Effector memory CD8-positive, alpha-beta T cell (primary cell): ENCODE measurements at regions not wholly inside any gene's neighbourhood (a gene's known extent, or its start where the extent isn't known, plus 50 kb on each side); places are given as distances from the start of the nearest gene placed in this dataset.

ENCODE experiments used
- ATAC-seq: fragments of 150-1000 bp; cut with Tn5 transposase; replicated peaks from 2 replicates; pipeline ENCODE4 v1.10.0; 2021; ENCODE audit warnings: mild to moderate bottlenecking, moderate library complexity
- DNase-seq, 3 experiments: peaks; one replicate each; pipeline ENCODE4 v3.0.0; 2021
- H3K27ac Mint-ChIP-seq, 2 donors: one replicate each; pipeline ENCODE4 v1.8.0; 2022; ENCODE audit warnings: mild to moderate bottlenecking in 2 of 2, mixed read lengths in 2 of 2, moderate library complexity in 2 of 2
- H3K27me3 Mint-ChIP-seq, 2 donors: one replicate each; pipeline ENCODE4 v1.8.0; 2022; ENCODE audit warnings: mixed read lengths in 2 of 2
- H3K36me3 Mint-ChIP-seq: one replicate; pipeline ENCODE4 v1.8.0; 2022; ENCODE audit warnings: mild to moderate bottlenecking, moderate library complexity, mixed read lengths; ENCODE audit not compliant: insufficient read depth
- H3K4me1 Mint-ChIP-seq, 2 donors: one replicate each; pipeline ENCODE4 v1.8.0; 2022; ENCODE audit warnings: low read depth in 2 of 2, mixed read lengths in 2 of 2
- H3K4me3 Mint-ChIP-seq, 2 donors: one replicate each; pipeline ENCODE4 v1.8.0; 2022; ENCODE audit warnings: mild to moderate bottlenecking in 2 of 2, mixed read lengths in 2 of 2, moderate library complexity in 2 of 2
- H3K9me3 Mint-ChIP-seq, 2 donors: one replicate each; pipeline ENCODE4 v1.8.0; 2022; ENCODE audit warnings: mixed read lengths in 2 of 2

DNA sequence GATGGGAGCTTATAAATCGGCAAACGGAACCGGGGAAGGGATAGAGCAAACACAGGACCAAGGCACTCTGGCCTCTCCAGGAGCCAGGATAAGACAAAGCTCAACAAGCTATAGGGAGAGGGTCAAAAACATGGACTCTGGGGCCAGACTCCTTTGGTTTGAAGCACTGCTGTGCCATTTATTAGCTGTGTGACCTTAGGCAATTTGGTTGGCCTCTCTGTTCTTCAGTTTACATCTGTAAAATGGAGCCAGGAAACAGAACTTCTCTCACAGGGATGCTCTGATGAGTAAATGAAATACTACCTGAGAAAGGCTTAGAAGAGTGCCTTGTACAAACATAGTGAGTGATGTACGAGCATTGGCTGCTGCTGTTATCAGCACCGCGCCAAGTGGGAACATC is 213.3 kb upstream of the PWP1 start:
- Mint-ChIP-seq H3K9me3 (no peaks in the 10 kb centered on the region), H3K4me3 (no peak overlapping the region), H3K27ac (no peak overlapping the region), H3K36me3 (no peaks in the 10 kb centered on the region), H3K4me1 (peaks cover 22 to 26% of the 10 kb centered on the region in 2 donors), H3K27me3 (no peaks in the 10 kb centered on the region)
- DNase-seq = no peak
- ATAC-seq = no peak

GRCh38 chr12:107474099-107474498 is 211.5 kb upstream of the PWP1 start:
- H3K27ac Mint-ChIP-seq = no peak overlapping the region

GRCh38 chr12:107474639-107475539 is 210.7 kb upstream of the PWP1 start:
- H3K4me1 Mint-ChIP-seq = peaks cover 15 to 19% of the 10 kb centered on the region in 2 donors
- H3K4me3 Mint-ChIP-seq = peak overlapping the region in 1 of 2 donors; percentile 14
- H3K36me3 Mint-ChIP-seq = no peaks in the 10 kb centered on the region
- DNase-seq (no peak), ATAC-seq (peak; percentile 33)
- H3K9me3 Mint-ChIP-seq = no peaks in the 10 kb centered on the region
- H3K27ac Mint-ChIP-seq = peak overlapping the region in 1 of 2 donors; percentile 51
- H3K27me3 Mint-ChIP-seq = no peaks in the 10 kb centered on the region

More at GRCh38 chr12:107474099-107474498, 211.5 kb upstream of the PWP1 start:
- H3K27me3 Mint-ChIP-seq = no peaks in the 10 kb centered on the region
- ATAC-seq (no peak), DNase-seq (no peak)
- H3K36me3 Mint-ChIP-seq = no peaks in the 10 kb centered on the region
- no peaks in the 10 kb centered on the region for H3K9me3 Mint-ChIP-seq
- H3K4me3 Mint-ChIP-seq = no peak overlapping the region
- peaks cover 17% of the 10 kb centered on the region in 2 donors for H3K4me1 Mint-ChIP-seq

DNA sequence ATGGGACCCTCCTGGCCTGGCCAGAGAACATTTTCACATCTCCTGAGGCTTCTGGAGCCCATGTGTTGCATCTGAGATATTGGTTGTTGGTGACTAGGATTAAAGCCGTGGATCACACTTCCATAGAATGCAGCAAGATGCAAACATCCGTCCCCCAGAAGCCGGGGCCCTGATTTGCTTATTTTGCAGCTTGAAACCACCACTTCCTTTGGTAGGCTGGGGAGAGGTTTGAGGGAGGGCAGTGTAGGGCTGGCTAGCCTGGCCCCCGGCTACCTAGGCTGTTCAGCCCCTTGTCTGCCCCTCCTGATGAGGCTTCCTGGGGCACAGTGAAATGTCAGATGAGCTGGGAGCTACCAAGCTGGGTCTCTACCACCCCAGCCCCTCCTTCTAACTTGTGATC is 209.7 kb upstream of the PWP1 start:
- H3K36me3 Mint-ChIP-seq = no peaks in the 10 kb centered on the region
- no peaks in the 10 kb centered on the region for H3K27me3 Mint-ChIP-seq
- ATAC-seq = peak; percentile 60
- H3K4me1 Mint-ChIP-seq = peaks cover 16 to 22% of the 10 kb centered on the region in 2 donors
- H3K9me3 Mint-ChIP-seq = no peaks in the 10 kb centered on the region
- peak in 1 of 3 experiments; percentile 3 for DNase-seq
- H3K4me3 Mint-ChIP-seq = peak overlapping the region in 1 of 2 donors; percentile 24
- no peak overlapping the region for H3K27ac Mint-ChIP-seq

DNA sequence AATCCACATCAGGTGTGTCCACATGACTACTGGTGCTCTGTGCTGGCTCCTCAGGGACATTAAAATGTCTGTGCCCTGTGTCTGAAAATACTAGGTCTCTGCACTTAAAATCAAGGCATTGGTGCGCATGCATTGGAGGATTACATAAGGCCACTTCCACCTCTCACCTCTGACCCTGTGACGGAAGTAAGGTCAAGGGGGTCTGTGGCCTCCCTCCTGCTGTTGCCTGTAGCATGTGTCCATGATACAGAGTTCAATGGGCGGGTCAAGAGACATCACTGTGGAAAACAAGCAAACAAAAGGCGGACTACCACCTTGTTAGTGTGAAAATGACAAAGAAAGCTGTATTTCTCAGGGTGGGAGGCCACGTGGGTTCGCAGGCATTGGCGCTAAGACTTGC is 208.6 kb upstream of the PWP1 start:
- no peak for DNase-seq
- H3K27me3 Mint-ChIP-seq = no peaks in the 10 kb centered on the region
- no peak for ATAC-seq
- H3K27ac Mint-ChIP-seq = no peak overlapping the region
- no peaks in the 10 kb centered on the region for H3K36me3 Mint-ChIP-seq
- H3K4me1 Mint-ChIP-seq = peaks cover 16 to 21% of the 10 kb centered on the region in 2 donors
- H3K9me3 Mint-ChIP-seq = no peaks in the 10 kb centered on the region
- no peak overlapping the region for H3K4me3 Mint-ChIP-seq

DNA sequence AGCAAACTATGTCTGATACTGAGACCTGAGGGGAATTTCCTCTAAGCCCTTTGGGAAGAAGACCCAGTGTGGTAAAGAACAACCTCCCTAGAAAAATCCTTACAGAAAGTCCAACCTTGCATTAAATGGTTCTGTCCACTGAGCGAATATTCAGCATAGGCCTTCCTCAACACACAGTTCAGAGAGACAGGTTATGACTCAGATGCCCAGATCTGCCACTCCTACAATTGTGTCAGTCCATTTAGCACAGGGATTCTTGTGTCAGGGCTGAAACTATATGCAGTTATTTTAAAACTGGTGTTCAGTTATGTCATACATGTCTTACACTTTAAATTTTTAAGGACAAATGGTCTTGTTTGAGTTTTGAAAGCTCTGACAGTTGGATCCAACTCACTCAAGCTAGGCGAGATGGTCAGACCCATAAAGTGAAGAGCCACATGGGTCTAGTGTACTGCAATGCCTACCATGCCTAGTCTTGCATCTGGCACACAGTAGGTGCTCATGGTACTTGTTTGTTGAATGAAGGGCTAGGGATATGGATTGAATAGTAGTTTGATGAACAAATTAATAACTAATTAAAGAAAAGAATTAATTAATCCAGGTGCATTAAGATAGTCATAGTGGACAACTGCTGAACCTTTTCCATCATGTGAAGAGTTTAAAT is 207.5 kb upstream of the PWP1 start:
- ATAC-seq (no peak), DNase-seq (no peak)
- Mint-ChIP-seq H3K4me1 (peaks cover 16 to 21% of the 10 kb centered on the region in 2 donors), H3K9me3 (no peaks in the 10 kb centered on the region), H3K27me3 (no peaks in the 10 kb centered on the region), H3K27ac (no peak overlapping the region), H3K36me3 (no peaks in the 10 kb centered on the region), H3K4me3 (no peak overlapping the region)

GRCh38 chr12:107478881-107479280 is 206.7 kb upstream of the PWP1 start:
- Mint-ChIP-seq H3K36me3 (no peaks in the 10 kb centered on the region), H3K4me3 (no peak overlapping the region), H3K4me1 (peaks cover 16 to 21% of the 10 kb centered on the region in 2 donors), H3K9me3 (no peaks in the 10 kb centered on the region), H3K27ac (no peak overlapping the region), H3K27me3 (no peaks in the 10 kb centered on the region)
- no peak for ATAC-seq
- DNase-seq = no peak

GRCh38 chr12:107480836-107481608 is 204.6 kb upstream of the PWP1 start:
- H3K27me3 Mint-ChIP-seq = peaks cover 0 to 8% of the 10 kb centered on the region in 2 donors
- H3K4me1 Mint-ChIP-seq = peaks cover 6 to 15% of the 10 kb centered on the region in 2 donors
- H3K27ac Mint-ChIP-seq = no peak overlapping the region
- H3K9me3 Mint-ChIP-seq = no peaks in the 10 kb centered on the region
- DNase-seq (no peak), ATAC-seq (no peak)
- H3K36me3 Mint-ChIP-seq = no peaks in the 10 kb centered on the region
- no peak overlapping the region for H3K4me3 Mint-ChIP-seq

DNA sequence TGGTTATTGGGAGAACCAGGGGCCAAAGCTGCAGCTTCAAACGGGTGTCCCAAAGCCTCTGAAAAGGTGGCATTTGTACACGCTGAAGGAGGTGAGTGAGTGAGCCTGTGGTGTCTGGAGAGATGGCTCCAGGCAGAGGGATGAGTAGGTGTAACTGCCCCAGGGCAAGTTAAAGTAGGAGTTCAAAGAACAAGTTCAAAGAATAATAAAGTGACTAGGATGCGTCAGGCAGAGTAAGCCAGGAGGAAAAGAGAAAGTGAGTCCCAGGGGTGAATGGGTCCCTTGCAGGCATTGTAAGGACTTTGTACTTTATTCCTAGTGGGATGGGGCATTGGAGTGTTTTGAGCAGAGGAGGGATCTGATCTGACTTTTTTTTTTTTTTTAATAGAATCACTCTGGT is 201.4 kb upstream of the PWP1 start:
- H3K36me3 Mint-ChIP-seq = peaks cover 4% of the 10 kb centered on the region
- peaks cover 0 to 8% of the 10 kb centered on the region in 2 donors for H3K27me3 Mint-ChIP-seq
- no peaks in the 10 kb centered on the region for H3K9me3 Mint-ChIP-seq
- H3K4me1 Mint-ChIP-seq = peaks cover 6 to 22% of the 10 kb centered on the region in 2 donors
- no peak overlapping the region for H3K4me3 Mint-ChIP-seq
- ATAC-seq (no peak), DNase-seq (no peak)
- peak overlapping the region in 1 of 2 donors; percentile 19 for H3K27ac Mint-ChIP-seq

DNA sequence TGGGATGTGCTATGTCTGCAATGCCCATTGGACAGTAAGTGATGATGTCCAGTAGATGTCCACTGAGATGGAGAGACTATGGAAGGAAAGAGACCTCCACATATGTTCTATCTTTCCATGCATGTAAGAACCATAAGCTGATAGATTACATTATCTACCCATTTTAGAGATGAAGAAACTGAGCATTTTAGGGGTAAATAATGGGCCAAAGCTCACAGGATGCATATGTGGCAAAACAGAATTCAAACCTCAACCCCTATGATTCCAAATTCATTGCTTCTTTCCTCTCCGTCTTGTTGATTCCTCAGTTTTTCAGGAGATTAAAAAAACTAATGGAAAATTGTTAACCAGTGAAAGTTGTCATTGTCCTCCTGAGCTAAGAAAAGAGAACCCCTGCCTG is 200.7 kb upstream of the PWP1 start:
- DNase-seq = no peak
- peaks cover 0 to 8% of the 10 kb centered on the region in 2 donors for H3K27me3 Mint-ChIP-seq
- H3K4me3 Mint-ChIP-seq = no peak overlapping the region
- peaks cover 4% of the 10 kb centered on the region for H3K36me3 Mint-ChIP-seq
- peaks cover 6 to 20% of the 10 kb centered on the region in 2 donors for H3K4me1 Mint-ChIP-seq
- no peak overlapping the region for H3K27ac Mint-ChIP-seq
- no peaks in the 10 kb centered on the region for H3K9me3 Mint-ChIP-seq
- ATAC-seq = no peak

DNA sequence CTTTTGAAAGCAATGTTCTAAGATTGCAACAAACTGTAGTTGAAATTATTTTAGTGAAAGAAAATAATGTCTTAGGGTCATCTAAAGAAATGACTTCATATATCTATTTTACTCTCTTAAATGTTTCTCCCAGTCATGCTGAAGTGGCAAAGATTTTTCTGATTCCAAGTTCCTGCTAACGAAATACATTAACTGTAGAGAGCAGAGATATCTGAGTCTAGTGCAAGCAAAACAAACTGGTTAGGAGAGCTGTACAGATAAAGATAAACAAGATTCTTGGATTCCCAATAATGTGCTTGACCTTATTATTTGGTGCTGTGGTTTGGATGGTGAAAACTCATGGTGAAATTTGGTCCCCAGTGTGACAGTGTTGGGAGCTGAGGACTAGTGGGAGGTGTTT is 199.9 kb upstream of the PWP1 start:
- peaks cover 4% of the 10 kb centered on the region for H3K36me3 Mint-ChIP-seq
- no peak overlapping the region for H3K4me3 Mint-ChIP-seq
- no peak overlapping the region for H3K27ac Mint-ChIP-seq
- H3K4me1 Mint-ChIP-seq = peaks cover 4 to 17% of the 10 kb centered on the region in 2 donors
- ATAC-seq = no peak
- H3K27me3 Mint-ChIP-seq = peaks cover 0 to 8% of the 10 kb centered on the region in 2 donors
- DNase-seq = no peak
- H3K9me3 Mint-ChIP-seq = no peaks in the 10 kb centered on the region

DNA sequence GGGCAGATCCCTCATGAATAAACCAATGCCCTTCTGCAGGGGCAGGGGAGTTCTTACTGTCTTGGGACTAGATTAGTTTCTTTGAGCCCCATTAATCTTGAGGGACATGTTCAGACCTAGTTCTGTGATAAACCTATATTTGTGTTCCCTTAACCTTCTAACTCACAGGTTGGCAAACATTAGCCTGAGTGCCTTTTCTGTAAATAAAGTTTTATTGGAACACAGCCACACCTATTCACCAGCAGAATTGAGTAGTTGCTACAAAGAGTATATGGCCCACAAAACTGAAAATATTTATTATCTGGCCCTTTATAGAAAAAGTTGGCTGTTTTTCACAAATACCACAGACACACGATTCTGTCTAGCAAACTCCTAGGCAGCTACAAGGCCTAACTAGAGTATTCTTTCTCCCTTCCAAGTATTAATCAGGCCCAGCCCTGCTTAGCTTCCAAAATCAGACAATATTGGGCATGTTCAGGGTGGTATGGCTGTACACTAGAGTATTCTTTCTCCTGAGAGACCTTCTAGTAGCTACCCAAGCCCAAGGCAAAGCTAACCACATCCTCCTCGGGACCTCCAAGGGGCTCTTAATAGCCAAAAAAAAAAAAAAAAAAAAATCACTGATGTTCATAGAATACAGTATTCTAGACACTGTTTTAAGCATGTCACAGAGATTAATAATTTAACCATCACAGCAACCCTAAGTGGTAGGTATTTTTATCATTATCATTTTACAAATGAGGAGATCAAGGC is 199.3 kb upstream of the PWP1 start:
- Mint-ChIP-seq H3K36me3 (peaks cover 4% of the 10 kb centered on the region), H3K9me3 (no peaks in the 10 kb centered on the region), H3K4me3 (no peak overlapping the region), H3K27ac (no peak overlapping the region), H3K27me3 (peaks cover 0 to 8% of the 10 kb centered on the region in 2 donors), H3K4me1 (peaks cover 3 to 21% of the 10 kb centered on the region in 2 donors)
- no peak for DNase-seq
- ATAC-seq = no peak
